NCI-H1436 (cell line): ENCODE measurements at regions not wholly inside any gene's neighbourhood (a gene's known extent, or its start where the extent isn't known, plus 50 kb on each side); places are given as distances from the start of the nearest gene placed in this dataset.
"Not testable (repeated sequence)": the region's sequence is repeated elsewhere in the genome, so short reads cannot be mapped to it uniquely, and the experiment has no call there.

Experiments used
- DNase-seq: peaks from one replicate; lab custom pipeline; 2025; lab: John Stamatoyannopoulos, UW

- DNase-seq, result no peak
These were observed 131.9 kb upstream of the PCGF5 start for GRCh38 chr10:91088300-91089140.

GRCh38 chr10:91090761-91091529, 129.5 kb upstream of the PCGF5 start:
- DNase-seq, result no peak

DNA sequence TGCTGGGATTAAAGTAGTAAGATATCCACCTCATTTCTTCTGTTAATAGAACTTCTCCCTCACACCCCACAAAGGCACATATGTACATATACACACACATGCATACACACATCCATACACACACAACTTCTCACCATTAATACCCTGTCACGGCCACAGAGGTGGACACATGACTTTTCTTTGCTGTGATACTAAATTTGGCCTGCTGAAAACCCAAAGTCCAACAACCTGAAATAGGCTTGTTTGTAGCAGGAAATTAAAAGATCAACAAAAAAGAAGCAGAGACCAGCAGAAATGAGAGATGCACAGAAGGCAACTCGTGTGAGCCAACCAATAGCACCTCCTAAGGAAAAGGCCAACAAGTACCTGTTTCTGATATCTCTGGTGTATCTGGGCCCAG, 128.7 kb upstream of the PCGF5 start:
- no peak for DNase-seq

DNA sequence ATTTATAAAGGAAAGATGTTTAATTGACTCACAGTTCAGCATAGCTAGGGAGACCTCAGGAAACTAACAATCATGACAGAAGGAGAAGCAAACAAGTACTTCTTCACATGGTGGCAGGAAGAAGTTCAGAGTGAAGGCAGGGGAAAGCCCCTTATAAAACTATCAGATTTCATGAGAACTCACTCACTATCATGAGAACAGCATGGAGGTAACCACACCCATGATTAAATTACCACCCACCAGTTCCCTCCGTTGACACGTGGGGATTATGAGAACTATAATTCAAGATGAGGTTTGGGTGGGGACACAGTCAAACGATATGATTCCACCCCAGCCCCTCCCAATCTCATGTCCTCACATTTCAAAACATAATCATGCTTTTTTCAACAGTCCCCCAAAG, 124.2 kb upstream of the PCGF5 start:
- DNase-seq, result no peak

DNA sequence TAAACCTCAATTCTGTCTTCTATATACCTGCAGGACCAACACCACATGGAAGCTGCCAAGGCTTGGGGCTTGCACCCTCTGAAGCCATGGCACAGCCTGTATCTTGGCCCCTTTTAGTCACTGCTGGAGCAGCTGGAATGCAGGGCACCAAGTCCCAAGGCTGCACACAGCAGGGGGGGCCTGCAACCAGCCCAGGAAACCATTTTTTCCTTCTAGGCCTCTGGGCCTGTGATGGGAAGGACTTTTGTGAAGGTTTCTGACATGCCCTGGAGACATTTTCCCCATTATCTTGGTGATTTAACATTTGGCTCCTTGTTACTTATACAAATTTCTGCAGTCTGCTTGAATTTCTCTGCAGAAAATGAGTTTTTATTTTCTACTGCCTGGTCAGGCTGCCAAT, 123.2 kb upstream of the PCGF5 start:
- no peak for DNase-seq

- not testable (repeated sequence) for DNase-seq
These were observed 122.4 kb upstream of the PCGF5 start for GRCh38 chr10:91098021-91098420.

DNA sequence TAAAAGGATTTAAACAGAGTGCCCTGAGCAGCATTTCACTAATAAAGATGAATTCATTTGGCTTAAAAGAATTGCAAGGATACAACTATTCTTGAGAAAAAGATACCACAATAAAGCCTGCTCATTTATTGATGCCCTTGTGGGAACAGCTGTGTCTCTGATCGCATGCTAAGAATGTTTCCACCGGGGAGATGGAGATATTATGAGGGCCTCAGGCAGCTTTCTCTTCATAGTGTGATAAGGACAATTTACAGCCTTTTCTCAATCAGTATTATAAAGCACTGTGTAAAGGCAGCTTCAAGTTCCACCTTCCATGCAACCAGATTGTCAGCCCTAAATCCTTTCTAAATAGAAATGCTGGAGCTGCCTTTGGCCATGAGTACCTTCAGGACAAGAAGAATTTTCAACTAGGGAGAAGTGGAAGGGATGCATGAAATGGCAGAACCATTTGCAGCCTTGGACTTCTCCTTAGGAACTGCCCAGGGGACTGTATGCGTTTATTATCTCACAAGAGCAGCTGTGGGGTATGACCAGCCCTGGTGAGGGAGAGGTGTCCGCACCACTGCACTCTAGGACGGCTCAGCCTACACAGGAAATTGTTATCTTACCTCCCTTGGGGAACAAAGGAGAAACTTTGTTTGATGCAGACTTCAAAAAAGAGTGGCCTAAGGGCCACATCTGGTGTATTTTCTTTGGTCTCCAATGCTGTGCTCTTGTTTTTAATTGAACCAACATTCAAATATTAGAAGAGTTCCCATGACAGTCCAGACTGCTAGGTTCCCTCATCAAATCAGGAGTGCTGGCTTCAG, 116.9 kb upstream of the PCGF5 start:
- no peak for DNase-seq

- no peak for DNase-seq
These were observed 116.0 kb upstream of the PCGF5 start for GRCh38 chr10:91104193-91105041.

- DNase-seq, result no peak
These were observed 115.2 kb upstream of the PCGF5 start for GRCh38 chr10:91105269-91105668.

DNA sequence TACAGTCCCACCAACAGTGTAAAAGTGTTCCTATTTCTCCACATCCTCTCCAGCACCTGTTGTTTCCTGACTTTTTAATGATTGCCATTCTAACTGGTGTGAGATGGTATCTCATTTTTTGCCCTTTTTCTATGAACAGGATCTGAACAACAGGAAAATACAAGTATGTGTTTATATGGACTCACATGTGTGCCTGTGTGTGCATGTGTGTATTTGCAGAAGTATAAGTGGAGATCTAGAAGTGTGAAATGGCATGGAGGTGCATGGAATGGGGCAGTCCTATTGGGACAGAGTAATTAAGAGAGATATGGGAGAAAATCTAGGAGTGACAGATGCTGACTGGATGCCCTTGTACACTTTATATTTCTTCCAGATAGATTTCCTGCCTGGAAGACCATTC, 111.6 kb upstream of the PCGF5 start:
- no peak for DNase-seq

DNA sequence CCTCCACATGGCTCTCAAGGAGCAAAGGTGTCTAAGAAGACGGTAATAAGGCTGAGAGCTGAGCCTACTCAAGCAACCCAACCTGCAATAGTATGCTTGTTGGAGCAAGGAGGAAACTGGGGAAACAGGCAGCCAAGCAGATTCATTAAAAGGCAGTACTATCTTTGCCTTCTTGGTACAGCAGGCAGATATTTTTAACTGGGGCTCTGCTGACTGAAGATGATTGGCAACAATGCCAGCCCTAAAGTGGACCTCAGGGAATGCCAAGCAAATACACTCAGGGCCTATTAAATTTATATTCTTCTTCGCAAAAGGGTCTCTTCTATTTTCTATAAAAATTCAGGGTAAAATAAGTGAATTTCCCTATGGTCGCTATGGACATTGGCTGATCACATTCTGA, 109.4 kb upstream of the PCGF5 start:
- DNase-seq, result no peak

DNA sequence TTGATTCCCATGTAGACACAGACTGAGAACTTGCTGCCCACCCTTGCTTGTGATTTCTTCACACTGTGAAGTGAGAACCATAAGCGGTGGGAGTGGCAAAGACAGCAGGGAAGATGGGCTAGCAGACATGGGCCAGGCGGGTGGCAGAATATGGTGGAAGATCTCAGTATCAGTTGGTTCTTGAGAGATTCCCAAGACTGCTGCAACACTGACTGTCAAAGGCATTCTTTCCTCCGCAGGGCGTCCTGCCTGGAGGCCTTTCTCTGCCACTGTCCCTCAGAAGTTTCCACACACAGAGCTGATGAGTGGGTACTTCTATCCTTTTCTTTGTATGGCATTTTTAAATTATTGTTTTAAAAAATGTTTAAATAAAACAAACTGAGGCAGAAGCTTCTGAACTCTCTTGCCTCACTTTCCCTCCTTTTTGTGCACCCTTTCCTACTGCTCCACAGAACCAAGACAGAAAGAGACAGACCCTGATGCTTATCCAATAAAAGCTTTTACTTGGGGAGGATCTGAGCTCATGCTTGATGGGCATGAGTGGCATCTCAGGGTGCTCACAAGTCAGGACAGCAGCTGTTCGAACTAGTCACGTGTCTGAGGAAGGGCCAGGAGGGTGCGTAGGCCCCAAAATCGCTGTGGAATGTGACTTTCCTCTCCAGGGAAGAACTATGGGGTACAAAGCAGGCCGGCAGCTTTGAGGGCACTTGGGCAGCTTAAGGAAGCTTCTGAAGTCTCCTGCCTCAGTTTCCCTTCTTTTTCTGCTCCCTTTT, 104.7 kb upstream of the PCGF5 start:
- DNase-seq, result no peak

GRCh38 chr10:91117505-91117904, 103.0 kb upstream of the PCGF5 start:
- no peak for DNase-seq

- DNase-seq, result no peak
These were observed 100.1 kb upstream of the PCGF5 start for GRCh38 chr10:91120348-91120747.

DNA sequence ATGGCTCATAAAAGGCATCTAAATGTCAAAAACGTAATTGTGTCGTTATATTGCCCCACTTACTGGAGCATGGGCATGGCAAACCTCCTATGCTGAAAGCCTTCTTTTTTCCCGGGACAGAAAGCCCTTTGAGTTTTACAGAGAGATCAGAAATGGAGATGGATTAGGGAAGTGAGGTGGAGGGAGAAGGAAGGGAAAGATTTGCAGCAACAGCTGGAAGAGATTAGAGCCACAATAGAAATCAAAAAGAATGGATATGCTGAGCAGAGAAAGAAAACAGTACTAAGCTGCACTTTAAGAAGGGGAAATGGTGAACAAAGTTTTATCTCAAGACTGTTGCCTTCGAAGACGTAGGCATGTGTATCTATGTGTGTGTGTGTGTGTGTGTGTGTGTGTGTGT, 97.2 kb upstream of the PCGF5 start:
- DNase-seq, result no peak

- DNase-seq, result no peak
These were observed 96.4 kb upstream of the PCGF5 start for GRCh38 chr10:91124016-91124415.

- no peak for DNase-seq
These were observed 94.0 kb upstream of the PCGF5 start for GRCh38 chr10:91126471-91126870.

DNA sequence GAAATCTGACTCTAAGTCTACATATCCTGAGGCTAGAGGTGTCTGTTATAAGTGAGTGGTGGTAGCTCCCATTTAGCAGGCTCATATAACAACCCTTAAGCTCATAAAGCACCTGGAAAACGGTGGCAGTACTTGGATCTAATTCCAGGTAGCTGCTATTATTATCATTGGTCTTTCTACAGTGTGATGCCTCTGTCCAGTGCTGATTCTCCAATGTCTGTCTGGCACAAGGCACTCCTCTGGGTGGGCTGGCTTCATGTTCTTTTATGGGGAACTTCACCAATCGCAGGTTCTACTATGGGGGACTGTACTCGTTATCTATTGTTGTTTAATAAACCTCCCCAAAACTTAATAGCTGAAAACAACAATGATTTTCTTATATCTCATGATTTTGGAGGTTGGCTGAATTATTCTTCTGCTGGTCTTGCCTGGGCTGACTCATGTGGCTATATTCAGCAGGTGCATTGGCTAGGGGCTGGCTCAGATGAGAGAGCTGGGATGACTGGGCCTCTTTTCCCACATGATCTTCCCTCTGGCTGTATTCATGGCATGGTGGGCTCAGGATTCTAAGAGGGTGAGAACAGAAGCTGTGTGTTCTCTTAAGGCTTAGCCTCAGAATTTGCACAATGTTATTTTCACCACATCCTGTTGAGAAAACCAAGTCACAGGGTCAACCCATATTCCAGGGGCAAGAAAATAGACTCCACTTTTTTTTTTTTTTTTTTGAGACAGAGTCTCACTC, 93.0 kb upstream of the PCGF5 start:
- no peak for DNase-seq

GRCh38 chr10:91135113-91135512, 85.3 kb upstream of the PCGF5 start:
- DNase-seq, result no peak

- DNase-seq, result no peak
These were observed 83.3 kb upstream of the PCGF5 start for GRCh38 chr10:91137011-91137643.
